Iris pigment epithelial cell (primary cell): ENCODE measurements at regions not wholly inside any gene's neighbourhood (a gene's known extent, or its start where the extent isn't known, plus 50 kb on each side); places are given as distances from the start of the nearest gene placed in this dataset.
"Not testable (repeated sequence)": the region's sequence is repeated elsewhere in the genome, so short reads cannot be mapped to it uniquely, and the experiment has no call there.

Experiments used
- DNase-seq: peaks from one replicate; pipeline ENCODE4 v3.0.0-alpha.2; 2011; ENCODE audit warnings: low read depth

DNA sequence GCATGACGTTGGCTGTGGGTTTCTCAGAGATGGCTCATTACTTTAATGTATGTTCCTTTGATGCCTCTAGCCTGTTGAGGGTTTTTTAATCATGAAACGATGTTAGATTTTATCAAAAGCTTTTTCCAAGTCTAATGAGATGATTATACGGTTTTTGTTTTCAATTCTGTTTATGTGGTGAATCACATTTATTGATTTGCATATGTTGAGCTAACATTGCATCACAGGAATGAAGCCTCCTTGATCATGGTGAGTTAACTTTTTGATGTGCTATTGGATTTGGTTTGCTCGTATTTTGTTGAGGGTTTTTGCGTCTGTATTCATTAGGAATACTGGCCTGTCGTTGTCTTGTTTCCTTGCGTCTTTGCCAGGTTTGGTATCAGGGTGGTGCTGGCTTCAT lies 52.3 kb upstream of the PTPN12 start:
- no peak for DNase-seq

DNA sequence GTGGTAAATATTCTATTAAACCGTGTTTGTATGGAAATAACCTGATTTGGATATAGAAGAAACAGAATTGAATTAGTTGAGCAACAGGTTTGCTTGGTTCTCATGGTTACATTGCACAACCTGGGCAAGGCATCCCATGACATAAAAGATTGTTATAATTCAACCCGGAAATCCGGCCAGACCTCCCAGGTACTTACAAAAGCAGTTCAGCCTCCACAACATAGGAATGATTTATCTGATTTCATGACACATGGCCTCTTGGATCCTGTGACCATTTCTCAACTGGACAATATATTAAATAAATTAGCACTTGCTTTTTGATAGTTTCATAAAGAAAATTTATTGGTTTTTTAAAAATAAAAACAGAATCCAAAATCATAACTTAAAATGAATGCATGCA lies 55.1 kb upstream of the PTPN12 start:
- peak; percentile 34 for DNase-seq

GRCh38 chr7:77481615-77482014 lies 55.5 kb upstream of the PTPN12 start:
- DNase-seq: no peak

GRCh38 chr7:77480102-77480627 lies 56.9 kb upstream of the PTPN12 start:
- not testable (repeated sequence) for DNase-seq

DNA sequence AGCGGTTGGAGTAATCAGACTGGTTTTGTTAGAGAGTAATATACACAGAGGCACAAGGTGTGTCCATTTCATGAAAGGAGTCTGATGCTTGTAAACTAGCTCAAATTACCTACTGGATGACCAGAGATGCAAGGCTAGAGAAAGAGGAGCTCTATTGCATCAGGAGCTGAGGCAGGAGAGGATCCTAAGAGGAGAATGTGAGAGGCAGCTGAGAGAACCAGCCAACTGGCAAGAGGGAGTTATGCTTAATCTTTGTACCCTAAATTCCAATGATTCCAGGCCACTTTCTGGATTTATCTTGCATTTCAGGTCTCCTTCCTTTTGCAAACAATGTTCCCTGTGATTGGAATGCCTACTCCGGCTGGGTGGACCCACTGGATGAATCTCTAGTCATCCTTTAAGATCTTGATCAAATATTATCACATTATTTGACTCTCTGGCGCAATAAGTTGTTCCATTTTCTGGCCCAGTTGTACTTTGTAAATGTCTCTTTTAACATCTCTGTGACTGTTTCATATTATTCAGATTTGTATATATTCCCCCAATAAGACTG lies 57.5 kb upstream of the PTPN12 start:
- DNase-seq: peak; percentile 11

GRCh38 chr7:77476871-77477270 lies 60.2 kb upstream of the PTPN12 start:
- DNase-seq: no peak

- DNase-seq: no peak
These were observed 59.0 kb upstream of the GSAP start for GRCh38 chr7:77475181-77475580.

DNA sequence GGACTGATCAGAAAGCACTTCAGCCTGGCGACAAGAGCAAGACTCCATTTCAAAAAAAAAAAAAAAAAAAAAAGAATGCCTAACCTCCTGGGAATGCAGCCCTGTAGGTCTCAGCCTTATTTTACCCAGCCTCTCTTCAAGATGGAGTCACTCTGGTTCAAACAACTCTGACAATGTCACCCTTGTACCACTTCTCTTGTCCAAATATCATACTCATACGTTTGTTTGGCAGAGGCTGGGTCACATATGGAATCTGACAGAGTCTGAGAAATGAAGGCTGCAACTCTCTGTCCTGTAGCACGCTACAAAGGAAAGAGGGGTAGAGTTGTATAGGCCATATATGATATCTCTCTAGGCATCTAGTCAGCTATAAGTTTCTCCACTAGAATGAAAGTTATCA lies 58.6 kb upstream of the GSAP start:
- no peak for DNase-seq

- no peak for DNase-seq
These were observed 57.3 kb upstream of the GSAP start for GRCh38 chr7:77473229-77474005.

DNA sequence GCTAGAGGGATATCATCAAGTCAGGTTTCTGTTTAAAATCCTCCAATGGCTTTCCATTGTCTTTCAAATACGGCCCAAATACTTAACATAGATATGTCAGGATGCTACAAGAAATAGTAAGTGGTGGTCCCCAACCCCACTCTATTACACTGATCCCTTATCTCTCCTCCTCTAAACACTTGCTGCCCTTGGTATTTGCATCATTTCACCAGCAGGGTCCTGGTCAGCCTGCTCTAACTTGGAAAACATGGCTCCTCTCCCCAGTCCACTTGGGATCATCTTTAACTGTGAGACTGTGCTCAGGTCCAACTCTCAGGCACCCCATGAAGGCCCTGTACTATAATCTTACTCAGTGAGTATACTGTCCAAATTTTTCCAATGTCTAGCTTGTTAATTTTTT lies 53.8 kb upstream of the GSAP start:
- no peak for DNase-seq

- peak; percentile 10 for DNase-seq
These were observed 51.3 kb upstream of the GSAP start for GRCh38 chr7:77467408-77467807.

GRCh38 chr7:77466450-77466849 lies 50.3 kb upstream of the GSAP start:
- DNase-seq: no peak
